GM20000 (cell line): ENCODE measurements at regions not wholly inside any gene's neighbourhood (a gene's known extent, or its start where the extent isn't known, plus 50 kb on each side); places are given as distances from the start of the nearest gene placed in this dataset.

Experiments
- DNase-seq: peaks from one replicate; pipeline ENCODE4 v3.0.0; 2012; ENCODE audit warnings: low spot score
- TF ChIP-seq, protein P1 (sequence below): IDR thresholded peaks from 2 replicates; pipeline ENCODE4 v1.5.1; 2012; ENCODE audit warnings: mild to moderate bottlenecking, control low read depth; ENCODE audit errors: extremely low read depth, missing control alignments

DNA sequence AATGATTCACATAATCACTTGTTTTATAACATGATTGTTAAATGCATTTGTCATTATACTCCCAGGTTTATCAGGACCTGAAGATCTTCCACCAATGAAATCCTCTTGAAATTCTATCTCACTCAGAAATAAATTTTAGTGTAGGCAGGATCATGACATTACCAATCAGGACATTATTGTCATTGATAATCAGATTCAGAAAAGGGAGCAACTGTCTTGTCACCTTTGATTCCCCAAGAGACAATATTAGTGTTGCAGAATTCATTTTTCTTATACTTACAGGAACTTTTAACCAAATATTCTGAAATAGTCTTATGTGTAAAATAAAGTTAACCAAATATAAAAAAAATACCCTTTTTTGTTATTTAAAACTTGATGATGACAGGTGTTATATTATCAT, 1892.5 kb upstream of the ADGRL3 start:
- no peak for DNase-seq
- TF ChIP-seq, protein P1, sequence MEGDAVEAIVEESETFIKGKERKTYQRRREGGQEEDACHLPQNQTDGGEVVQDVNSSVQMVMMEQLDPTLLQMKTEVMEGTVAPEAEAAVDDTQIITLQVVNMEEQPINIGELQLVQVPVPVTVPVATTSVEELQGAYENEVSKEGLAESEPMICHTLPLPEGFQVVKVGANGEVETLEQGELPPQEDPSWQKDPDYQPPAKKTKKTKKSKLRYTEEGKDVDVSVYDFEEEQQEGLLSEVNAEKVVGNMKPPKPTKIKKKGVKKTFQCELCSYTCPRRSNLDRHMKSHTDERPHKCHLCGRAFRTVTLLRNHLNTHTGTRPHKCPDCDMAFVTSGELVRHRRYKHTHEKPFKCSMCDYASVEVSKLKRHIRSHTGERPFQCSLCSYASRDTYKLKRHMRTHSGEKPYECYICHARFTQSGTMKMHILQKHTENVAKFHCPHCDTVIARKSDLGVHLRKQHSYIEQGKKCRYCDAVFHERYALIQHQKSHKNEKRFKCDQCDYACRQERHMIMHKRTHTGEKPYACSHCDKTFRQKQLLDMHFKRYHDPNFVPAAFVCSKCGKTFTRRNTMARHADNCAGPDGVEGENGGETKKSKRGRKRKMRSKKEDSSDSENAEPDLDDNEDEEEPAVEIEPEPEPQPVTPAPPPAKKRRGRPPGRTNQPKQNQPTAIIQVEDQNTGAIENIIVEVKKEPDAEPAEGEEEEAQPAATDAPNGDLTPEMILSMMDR: no peak

DNA sequence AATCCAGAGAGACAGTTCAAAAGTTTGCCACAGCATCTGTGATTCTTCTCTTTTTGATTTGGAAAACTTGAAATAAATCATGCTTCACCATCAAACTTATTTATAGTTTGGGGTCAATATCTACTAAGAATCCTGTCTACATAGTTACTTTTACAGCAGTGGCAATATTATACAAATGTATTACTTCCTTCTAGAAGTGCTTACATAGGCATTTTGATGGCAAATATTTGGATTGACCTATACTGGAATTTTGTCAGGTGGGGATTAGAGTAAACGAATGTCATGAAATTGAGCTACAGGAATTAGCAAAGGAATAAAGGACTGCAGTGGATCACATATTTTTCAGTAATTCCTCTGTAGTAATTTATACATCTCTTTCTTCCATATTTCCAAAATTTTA, 1885.5 kb upstream of the ADGRL3 start:
- TF ChIP-seq, protein P1: no peak

DNA sequence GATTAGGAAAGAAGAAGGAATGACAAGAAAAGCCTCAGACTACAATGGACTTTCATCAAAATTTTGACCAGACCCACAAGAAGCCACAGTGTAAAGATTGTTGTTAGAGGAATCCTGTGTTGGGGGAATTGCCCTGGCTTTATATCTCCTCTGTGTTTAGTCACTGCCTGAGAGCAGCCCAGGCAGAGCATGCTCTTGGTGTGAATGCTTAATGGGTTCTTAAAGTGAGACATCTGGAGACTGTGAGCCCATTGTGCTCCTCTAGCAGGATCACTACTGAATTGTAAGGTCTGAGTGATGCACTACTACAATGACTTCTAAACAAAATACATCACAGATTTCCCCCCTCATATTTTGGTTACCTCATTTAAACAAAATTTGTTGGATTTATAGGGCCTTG, 1860.5 kb upstream of the ADGRL3 start:
- DNase-seq: no peak
- TF ChIP-seq, protein P1: no peak

More for the DNA sequence above, 1885.5 kb upstream of the ADGRL3 start:
- DNase-seq: no peak

DNA sequence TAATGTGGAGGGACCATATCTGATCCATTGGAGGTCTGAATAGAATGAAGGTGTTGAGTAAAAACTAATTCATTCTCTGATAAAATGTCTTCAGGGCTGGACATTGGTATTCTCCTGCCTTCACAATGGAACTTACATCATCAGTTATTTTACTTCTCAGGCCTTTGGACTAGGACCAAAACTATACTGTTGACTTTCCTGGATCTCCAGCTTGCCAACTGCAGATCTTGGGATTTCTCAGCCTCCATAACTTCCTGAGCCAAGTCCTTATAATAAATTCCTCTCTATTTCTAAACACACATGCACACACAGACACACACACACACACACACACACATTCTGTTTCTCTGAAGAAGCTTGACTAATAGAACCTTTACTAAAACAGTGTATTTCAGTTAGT, 1858.6 kb upstream of the ADGRL3 start:
- TF ChIP-seq, protein P1: no peak
- no peak for DNase-seq

DNA sequence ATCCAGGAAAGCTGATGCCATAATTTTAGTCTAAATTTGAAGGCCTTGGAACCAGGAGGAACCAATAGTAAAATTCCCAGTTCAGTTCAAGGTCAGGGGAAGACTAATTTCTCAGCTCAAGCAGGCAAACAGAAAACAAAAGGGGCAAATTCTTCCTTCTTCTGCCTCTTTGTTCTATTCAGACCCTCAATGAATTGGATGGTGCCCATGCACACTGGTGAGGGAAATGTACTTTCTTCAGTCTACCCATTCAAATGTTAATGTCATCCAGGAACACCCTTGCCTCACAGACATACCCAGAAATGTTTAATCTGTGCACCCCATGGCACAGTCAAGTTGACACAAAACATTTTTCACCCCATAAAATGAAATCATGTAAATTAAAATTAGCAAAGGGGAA, 1851.2 kb upstream of the ADGRL3 start:
- DNase-seq: no peak
- TF ChIP-seq, protein P1: no peak

DNA sequence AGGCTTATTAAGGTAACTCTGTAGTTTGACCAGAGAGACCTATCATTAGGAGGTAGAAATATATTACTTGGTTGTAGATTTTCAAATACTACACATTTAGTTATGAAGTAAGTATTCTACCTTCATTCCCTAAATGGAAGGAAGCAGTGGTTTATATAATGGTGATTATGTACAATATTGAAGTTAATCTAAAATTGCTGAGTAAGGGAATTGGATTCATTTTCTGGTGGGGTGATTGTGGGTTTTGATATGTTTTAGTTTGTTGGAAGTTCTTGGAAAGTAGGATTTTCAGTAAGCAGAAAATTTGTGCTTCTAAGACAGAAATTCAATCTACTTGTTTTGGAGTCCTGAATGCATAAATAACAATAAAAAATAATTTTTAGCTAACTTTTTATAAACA, 1830.9 kb upstream of the ADGRL3 start:
- TF ChIP-seq, protein P1: no peak

DNA sequence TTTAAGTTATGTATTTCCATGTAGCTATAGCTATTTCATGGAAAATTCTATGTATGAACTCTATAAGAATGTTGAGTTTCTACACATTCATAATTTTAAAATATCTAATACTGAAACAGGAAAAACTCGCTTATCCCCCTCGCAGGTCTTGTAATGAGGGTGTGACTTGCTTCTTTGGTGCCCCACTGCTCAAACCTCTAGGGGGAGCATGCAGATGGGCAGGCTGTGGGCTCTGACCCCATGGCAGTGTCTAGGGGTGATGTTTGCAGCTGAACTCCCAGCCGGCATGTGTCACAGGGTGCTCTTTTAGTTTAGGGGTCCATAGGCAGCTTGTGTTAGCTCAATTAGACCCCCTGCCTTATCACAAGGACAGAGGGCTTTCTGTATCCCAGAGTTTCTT, 1825.7 kb upstream of the ADGRL3 start:
- no peak for DNase-seq
- TF ChIP-seq, protein P1: no peak

More for the DNA sequence above, 1830.9 kb upstream of the ADGRL3 start:
- no peak for DNase-seq

DNA sequence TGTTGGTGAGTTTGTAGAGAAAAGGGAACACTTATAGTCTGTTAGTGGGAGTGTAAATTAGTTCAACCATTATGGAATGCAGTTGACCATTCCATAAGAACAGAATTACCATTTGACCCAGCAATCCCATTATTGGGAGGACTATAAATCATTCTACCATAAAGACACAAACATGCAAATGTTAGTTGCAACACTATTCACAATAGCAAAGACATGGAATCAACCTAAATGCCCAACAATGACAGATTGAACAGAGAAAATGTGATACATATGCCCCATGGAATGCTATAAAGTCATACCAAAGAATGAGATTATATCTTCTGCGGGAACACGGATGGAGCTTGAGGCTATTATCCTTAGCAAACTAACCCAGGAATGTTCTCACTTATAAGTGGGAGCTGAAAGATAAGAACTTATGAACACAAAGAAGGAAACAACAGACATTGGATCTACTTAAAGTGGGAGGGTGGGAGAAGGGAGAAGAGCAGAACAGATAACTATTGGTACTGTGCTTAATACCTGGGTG, 1819.2 kb upstream of the ADGRL3 start:
- TF ChIP-seq, protein P1: no peak
- no peak for DNase-seq
